NCI-H2171 (cell line): ENCODE measurements at regions not wholly inside any gene's neighbourhood (a gene's known extent, or its start where the extent isn't known, plus 50 kb on each side); places are given as distances from the start of the nearest gene placed in this dataset.
A peak's percentile ranks its signal among the peaks of the same experiment; 100 is the strongest.

ENCODE experiments used
- DNase-seq: peaks from one replicate; lab custom pipeline; 2025; lab: John Stamatoyannopoulos, UW

DNA sequence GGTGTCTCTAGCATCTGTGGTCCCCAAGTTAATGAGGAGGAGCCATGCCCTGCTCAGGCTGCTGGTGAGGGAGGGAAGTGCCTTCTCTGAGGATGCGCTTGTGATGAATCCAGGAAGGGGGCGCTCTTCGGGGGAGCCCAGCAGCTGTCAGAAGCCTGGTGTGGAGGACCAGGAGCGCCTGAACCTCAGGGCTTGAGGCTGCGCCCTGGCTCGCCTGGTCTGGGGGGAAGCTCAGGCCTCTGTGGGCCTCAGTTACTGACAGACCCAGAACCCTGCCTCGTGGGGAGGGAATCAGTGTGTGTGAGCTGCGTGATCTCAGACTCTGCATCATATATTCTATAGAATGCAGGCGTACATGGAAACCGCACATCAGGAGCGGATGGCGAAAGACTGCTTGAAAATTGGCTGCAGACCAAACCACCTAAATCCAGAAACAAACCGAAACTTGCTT lies 126.1 kb downstream of the SEC14L1 start:
- DNase-seq, result no peak

DNA sequence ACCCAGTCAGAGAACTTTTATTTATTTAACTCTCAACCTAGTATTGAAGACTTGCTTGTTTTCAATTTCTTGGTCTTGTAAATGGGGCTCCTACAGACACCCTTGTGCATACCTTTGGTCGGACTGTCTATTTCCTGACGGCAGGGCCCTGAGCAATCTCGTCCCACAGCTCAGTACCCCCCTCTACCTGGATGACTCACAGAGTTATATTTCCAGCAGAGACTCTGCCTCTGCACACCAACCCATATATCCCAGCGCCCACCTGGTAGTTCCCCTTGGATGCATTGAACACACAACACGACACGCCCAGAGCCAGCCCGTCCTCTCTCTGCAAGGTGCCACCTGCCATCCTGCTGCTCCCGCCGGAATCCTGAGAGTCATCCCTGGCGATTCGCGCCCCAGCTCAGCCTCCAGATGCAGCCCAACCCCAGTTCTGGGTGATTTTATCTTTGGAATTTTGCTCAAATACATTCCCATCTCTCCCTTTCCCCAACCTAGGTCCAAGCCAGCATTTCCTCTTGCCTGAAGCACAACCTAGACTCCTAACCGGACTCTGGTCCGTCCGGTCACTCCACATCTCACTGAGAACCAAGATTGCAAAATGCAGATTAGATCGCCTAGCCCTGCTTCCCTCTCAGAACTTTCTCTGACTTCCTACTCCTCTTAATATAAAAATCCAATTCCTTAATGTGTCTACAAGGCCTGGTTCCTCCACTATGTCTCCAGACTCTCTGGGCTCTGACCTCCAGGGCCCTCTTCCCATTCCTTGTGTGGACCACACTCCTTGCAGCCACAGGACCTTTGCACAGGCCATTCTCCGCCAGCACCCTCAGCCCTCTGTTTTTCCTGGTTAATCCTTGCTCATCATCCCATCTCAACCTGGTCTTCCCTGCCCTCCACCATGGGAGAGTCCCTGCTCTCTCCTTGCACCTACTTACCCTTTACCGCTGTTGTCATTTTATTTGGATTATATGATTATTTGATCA lies 129.2 kb downstream of the SEC14L1 start:
- DNase-seq, result no peak

DNA sequence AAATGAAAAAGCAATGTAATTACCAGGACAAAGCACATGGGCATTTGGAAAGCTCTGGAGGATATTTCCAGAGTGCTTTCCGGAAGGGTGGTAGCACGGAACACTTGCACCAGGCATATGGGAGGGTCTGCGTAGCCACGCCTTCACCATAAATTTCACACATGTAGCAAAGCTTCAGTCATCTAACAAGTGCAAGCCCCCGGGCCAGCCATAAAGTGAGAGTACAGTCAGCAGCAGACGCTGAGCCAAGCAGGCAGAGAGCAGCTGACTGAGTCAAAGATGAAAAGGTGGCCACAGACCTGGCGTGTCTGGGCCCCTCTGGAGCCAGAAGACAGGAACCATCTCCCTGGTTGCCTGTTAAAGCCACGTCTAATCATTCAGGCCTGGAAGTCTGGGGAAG lies 130.6 kb downstream of the SEC14L1 start:
- no peak for DNase-seq

DNA sequence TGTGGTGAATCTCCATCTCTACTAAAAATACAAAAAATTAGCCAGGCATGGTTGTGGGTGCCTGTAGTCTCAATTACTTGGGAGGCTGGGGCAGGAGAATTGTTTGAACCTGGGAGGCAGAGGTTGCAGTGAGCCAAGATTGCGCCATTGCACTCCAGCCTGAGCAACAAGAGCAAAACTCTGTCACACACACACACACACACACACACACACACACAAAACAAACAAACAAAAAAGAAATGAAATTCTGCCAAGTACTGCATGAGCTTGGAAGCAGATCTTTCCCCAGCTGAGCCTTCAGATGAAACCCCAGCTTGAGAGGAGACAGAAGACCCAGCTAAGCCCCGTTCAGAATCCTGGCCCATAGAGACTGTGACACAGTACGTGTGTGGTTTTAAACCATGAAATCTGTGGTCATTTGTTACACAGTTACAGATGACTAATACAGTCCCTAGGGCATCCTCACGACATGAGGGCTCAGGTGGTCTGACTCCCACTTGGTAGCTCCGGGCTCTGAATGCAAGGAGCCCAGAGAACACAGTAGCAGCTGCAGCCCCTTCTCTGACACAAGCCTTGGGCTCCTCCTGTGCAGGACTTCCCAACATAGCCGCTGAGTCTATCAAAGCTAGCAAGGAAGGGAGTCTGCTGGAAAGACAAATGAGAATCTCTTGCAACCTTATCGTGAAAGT lies 132.8 kb downstream of the SEC14L1 start:
- DNase-seq, result no peak

DNA sequence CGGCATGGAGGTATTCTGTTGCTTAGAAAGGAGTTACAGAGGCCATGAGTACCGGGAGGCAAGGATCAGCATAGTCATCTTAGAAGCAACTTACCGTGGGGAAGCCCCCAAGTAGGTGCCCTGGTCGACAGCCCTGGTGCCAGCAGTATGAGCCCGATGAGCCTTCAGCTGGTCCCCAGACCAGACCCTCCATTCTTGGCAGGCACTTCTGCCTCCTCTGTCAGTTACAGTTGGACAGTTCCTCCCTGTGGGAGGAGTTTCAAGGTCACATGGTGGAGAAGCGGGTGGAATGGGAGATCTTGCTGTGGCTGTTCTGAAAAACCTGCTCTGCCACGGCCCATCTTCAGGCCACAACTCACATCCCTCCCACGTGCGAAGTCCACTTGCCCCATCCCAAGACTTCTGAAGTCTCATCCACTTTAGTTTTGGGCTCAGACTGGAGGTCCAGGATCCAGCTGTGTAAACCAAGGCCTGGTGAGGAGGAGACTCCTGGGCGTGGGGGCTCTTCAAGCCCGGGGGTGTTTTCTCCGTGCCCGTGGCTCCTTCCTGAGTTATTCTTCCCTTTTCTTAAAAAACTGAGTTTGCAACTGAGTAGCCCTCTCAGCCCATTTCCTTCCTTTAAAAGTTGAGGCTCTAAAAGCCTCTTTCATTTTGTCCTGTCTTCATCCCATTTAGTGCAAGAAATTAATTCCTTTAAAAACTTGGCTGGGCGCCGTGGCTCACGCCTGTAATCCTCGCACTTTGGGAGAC lies 133.5 kb downstream of the SEC14L1 start:
- no peak for DNase-seq

DNA sequence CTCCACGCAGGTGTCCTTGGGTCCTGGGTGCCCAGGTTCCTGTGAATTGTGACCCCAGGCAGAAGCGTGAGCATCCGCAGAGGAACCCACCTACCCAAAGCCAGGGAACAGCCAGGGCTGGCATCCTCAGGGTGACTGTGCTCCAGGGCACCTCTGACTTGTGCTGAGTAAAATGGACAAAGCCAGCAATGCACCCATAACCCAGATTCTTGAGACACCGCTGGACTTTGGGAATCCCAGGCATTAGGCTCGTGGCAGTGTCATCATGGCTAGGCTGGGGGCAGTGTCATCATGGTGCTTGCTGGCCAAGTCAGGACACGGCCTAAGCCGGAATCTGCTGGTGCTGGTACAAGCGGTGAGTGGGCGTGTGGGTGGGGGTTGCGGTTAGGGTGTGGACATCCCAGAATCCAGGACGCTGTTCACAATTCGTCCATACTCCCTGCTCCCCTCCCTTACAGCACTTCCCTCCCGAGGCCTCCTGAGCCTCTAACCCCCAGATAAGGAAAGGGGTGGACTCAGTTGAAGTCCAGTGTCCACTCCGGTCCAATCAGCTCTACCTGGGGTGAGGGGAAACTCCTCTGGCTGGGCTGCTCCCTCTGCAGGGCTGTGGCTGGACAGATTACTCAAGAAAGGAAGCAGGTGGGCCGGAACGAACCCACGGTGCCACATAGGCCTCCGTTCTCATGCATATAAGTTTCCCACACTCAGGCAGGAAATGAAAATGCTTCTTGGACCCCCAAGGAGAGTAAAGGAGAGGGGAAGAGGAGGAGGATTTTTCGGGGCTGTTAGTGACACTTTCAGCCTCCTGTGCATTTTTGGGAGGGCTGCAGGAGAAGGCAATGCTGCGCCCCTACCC lies 138.9 kb downstream of the SEC14L1 start:
- no peak for DNase-seq

DNA sequence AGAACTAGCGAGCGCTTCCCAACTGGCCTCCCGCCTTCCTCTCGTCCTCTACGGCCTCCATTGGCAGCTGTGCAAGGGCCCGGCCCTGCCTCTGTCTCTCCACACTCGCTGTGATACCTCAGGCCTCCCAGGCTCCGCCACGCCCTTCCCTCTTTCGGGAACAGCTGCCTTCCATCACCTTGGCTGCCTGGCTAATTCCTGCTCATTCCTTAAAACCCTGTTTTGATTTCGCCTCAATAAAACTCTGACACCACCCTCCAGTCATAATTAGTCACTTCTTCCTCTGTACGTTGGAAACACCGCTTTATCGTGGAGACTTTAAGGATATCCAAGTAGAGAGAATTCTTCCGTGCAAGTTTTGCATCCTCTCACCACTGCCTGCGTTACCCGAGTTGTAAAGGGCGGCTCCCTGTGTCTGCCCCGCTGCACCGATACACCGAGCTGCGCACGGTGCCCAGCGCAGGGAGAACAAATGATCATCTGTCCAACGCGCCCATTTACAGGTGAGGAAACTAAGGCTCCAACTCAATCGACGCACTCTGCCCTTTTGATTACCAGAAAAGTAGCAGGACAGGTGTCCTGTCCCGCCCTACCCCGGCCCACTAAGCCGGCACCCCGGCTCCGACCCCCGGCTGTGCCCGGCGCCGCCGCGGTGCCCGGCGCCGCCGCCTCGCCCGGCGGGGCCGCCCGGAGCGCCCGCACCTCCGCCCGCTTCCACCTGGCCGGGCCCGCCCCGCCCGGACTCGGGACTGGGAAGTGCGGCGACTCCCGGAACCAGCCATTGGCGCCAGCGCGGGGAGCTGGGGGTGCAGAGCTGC lies 139.7 kb downstream of the SEC14L1 start:
- peak; percentile 75 for DNase-seq

DNA sequence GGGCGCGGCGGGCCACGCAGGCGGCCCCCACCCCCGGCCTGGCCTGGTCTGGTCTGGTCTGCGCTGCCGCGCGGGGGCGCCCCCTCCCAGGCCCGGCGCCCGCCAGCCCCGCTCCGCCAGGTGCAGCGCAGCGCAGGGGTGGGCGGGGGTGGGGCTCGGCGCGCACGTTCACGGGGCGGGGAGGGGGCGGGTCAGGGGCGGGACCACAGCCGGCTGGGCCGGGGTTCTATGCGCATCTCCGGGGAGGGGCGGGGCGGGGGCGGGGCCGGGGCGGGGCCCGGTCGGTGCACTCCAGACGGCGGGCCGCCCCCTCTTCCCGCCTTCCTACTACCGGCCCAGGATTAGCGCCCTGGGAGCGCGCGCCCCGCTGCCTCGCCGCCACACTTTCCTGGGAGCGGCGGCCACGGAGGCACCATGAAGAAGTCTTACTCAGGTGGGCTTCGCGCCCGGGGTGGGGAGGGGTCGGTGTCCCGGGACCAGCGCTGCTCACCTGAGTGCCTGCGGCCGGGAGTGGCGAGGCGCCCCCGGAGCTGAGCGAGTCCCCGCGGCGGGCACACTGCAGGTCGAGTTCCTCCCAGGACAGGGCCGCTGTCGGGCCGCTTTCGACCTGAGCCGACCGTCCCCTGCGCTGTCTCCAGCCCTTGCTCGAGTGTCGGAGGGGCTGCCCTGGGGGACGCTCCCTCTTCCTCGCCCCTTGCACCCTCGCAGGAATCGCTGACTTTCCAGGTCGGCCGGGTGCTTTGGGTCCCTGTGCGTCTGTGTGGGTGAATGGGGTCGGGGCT lies 140.5 kb downstream of the SEC14L1 start:
- peak; percentile 75 for DNase-seq

DNA sequence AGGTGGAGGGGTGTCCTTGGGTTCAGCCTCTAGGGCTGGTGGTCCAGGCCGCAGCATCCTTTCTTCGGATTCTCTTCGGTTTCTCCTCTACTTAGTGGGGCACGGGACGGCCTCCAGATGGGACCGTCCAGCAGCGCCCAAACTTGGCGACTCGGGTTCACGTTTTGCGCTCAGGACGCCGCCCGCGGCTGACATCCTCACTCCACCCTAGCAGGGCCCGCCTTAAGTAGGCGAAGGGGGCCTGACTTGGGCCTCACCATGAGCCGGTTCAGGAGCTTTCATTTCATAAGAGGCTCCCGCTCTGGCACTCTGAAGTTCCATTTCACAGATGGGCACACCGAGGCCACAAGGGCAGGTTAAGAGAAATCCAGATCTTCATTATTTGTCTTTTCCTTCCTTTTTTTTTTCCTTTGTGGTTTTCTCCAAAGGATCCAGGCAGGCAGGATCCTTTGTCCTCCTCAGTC lies 141.2 kb downstream of the SEC14L1 start:
- DNase-seq, result no peak

DNA sequence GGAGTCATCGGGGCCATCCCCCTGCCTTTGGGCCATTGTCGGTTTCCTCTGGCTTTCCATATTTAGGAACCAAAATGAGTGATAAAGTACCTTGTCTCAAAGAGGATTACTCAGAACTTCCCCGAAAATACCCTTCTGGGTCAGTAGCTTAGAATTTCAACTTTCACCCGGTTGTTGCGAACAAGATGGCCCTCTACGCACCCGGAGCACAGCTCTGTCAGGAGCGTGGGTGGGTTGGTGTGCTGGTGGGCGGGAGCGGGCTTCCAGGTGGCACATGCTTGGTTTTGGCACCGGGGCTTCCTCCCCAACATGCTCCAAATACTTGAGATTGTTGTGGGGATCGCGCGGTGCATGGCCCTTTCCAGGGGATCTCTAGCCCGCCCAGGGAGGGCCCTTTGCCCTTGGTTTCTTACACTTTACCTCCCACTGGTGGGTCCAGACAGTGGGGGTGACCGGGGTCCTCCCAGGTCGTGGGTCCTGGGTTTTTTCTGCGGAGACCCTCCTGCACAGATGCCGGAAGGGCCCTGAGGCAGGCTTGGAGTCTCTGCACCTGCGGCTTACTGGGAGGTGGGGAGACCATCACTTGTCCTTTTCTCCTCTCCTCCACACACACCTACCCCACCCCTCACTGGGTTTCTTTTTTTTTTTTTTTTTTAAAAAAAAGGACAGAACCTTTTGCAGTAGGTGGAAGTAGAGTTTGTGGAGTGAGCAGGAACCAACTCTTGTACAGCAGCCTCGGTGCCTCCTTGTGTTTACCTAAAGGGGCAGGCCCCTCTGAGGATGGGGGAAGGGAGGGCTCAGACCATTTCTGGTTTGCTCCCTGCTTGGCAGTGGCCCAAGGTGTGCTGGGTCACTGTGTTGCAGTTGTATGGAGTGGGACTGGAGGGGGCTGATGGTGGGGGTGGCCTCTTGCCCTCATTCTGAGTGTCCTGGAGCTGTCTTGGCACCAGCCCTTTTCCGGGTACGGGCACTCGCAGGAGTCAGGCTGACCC lies 142.1 kb downstream of the SEC14L1 start:
- DNase-seq, result no peak

DNA sequence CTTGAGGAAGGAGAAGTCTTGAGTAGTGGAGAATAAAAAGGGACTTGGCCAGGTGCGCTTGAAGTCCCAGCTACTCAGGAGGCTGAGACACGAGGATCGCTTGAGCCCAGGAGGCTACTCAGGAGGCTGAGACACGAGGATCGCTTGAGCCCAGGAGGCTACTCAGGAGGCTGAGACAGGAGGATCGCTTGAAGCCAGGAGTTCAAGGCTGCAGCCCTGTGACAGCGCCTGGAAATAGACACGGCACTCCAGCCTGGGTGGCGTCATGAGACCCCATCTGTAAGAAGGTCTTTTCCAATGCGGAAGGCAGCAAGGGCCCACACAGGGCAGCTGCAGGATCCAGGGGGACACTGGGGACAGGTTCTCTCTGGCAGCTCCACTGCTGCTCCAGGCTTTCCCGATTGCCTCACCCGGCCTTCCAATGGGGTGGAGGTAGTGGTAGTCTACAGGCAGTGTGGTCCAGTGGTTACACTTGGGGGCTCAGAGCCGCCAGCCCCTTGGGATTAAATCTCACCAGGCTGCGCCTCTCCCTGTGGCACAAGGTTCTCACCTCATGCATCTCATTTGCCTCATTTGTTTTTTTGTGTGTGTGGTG lies 143.4 kb downstream of the SEC14L1 start:
- DNase-seq, result no peak

DNA sequence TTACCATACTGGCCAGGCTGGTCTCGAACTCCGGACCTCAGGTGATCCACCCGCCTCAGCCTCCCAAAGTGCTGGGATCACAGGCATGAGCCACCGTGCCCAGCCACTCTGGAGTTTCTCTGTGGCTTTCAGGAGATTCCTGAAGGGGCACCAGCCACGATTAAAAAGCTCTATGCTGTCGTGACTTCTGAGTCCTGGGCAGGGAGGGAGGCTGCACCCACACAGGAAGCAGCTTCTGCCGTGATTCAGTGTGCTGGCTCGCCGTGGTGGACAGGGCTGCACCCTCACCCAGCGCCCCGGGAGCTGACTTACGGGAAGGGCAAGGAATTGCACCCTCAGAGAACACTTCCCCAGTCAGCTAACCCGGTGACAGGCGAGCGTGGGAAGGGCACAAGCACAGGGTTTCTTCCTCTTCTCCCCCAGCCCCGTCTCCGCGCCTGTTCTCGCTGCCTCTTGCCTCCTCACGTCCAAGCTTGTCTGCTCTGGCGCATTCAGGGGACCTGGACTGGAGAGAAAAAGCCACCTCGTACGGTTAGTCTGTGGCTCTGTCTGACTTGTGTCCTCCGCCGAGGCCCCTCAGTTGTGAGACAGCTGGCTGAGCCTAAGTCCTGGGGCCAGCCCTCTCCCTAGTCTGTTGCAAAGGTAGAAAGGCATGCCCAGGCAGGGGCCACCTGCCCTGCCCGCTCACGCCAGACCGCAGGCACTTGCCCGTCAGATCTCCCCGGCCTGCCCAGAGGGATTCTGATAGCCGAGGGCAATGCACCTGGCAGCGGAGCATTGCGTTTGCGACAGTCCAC lies 145.0 kb downstream of the SEC14L1 start:
- no peak for DNase-seq

DNA sequence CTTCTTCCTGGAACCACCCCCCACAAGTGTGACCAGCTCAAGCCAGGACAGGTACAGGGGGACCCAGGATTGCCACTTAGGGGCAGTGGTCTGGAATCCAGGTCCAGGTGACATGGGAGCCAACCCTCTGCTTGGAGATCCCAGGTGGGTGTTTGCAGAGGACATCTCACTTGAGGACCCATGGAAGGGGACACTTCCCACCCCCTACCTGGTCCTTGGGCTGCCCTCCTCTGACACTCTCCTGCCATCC lies 145.5 kb downstream of the SEC14L1 start:
- no peak for DNase-seq

DNA sequence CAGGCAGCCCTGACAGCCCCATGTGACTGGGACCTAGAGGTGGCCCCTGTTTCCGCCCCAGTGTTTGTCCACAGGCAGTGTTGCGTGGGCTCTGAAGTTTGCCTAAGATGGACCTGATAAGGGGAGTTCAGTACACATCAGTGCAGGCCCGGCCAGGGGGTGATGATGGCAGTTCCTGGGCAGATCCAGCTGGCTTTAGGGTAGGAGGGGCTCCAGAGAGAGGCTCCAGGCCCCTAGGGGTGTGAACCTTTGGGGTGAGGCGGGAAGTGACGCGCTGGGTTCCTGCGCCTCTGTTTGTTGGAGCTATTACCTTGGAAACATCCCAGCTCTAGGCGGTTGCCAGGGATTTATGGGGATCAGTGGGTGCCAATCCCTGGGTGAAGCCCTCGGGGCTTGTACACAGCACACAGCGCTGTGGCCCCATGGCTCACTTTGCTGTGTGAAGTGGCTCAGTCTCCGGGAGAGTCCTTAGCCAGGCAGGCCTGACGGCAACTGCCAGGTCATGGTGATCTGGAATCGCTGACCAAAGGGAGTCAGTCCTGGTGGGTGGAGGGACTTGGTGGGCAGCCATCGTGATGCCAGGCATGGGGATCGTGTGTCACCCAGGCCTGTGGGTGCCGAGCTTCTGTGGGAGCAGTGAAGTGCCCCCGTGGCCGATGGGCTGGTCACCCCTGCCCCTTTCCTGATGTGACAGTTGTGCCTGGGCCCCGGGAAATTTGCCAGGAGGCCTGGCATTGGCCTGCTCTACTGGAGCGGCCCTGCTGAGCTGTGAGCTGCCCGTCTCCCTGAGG lies 146.1 kb downstream of the SEC14L1 start:
- DNase-seq, result no peak

DNA sequence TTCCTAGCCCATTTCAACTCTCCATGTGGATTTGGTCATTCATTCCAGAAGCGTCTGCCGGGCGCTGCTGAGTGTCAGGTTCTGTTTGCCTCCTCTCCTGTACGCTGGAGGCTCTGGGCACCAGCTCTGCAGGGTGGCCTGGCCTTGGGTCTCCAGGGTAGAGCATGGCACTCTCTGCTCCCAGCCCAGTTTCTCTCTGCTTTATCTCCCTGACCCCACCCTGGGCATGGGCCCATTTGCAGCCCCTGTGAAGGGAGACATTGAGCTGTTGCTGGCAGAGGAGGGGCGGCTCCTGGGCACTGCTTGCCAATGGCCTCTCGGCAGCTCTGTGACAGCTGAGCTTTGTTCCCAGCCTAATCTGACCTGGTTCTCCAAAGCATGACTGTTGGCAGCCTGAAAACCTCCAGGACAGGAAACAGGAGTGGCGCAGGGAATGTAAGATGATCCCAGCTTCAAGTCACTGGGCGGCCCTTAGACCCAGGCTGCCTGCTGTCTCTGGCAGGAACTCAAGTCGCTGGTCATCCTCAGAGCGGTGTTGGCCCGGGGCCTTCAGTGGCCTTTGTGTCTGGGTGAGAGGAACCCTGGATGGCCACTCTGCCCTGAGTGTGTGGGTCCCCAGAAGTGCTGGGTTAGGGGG lies 146.8 kb downstream of the SEC14L1 start:
- no peak for DNase-seq

DNA sequence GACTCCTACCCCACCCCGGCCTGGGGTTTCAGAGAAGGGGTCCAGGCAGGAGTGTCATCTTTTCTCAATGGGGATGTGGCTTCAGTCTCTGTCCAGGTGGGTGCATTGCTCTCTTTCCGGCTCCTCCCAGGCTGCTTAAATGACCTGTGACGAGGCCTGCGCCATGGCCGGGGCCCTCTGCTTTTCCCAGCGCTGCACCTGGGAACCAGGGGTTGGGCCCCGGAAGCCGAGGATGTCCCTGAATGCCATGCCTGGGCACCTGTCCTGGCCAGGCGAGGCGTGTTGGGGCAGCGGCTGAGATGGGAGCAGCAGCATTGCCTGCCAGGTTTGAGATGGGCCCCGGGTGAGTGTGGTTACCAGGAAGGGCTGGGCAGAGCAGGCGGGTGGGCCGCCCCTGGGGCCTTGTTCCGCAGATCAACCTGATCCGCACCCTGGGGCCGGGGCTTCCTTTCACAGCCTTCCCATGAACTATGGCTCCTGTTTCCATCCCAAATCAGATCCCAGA lies 147.4 kb downstream of the SEC14L1 start:
- no peak for DNase-seq
